PC-9 (cell line): ENCODE measurements at regions not wholly inside any gene's neighbourhood (a gene's known extent, or its start where the extent isn't known, plus 50 kb on each side); places are given as distances from the start of the nearest gene placed in this dataset.

Source experiments
- BruUV-seq: library from RNA; stranded (reverse); fragments of 400-500 nt; replicated peaks from 2 replicates; lab custom pipeline; 2021; lab: Mats Ljungman, UMichigan
- CTCF ChIA-PET: fragments of 300-600 bp; sonication (Branson Sonifier 250); formaldehyde crosslinking; loops from one replicate; lab custom pipeline; 2022; ENCODE audit warnings: antibody characterized with exemption; lab: Charles Lee
- POLR2A ChIA-PET: fragments of 300-600 bp; sonication (Branson Sonifier 250); formaldehyde crosslinking; loops from one replicate; lab custom pipeline; 2022; ENCODE audit warnings: antibody characterized with exemption; ENCODE audit not compliant: unreplicated experiment; lab: Charles Lee
- DNase-seq, 2 experiments: peaks; one replicate each; pipeline versions ENCODE4 v3.0.0 to v3.0.0-alpha.2; 2015 to 2022; ENCODE audit warnings: mixed read lengths in 1 of 2
- H2AFZ ChIP-seq: fragments of 200-600 bp; sonication (generic); 2 replicates; pipeline ENCODE4 v1.8.1; 2017; ENCODE audit warnings: antibody characterized with exemption
- H3F3A ChIP-seq: fragments of 200-600 bp; sonication (generic); 2 replicates; pipeline ENCODE4 v1.8.1; 2017; ENCODE audit warnings: antibody characterized with exemption, mild to moderate bottlenecking, low read depth; ENCODE audit not compliant: insufficient read depth
- H3K27ac ChIP-seq: fragments of 200-600 bp; sonication (generic); 2 replicates; pipeline ENCODE4 v1.6.1; 2016; ENCODE audit warnings: mixed run types
- H3K27me3 ChIP-seq: fragments of 200-600 bp; sonication (generic); 2 replicates; pipeline ENCODE4 v1.6.1; 2016; ENCODE audit warnings: low read depth, mixed run types; ENCODE audit not compliant: insufficient read depth
- H3K36me3 ChIP-seq: fragments of 200-600 bp; sonication (generic); 2 replicates; pipeline ENCODE4 v1.6.1; 2016; ENCODE audit warnings: low read depth, mixed run types
- H3K4me1 ChIP-seq: fragments of 200-600 bp; sonication (generic); replicated peaks from 2 replicates; pipeline ENCODE4 v1.6.1; 2016; ENCODE audit warnings: mixed run types; ENCODE audit not compliant: insufficient read depth
- H3K4me2 ChIP-seq: fragments of 200-600 bp; sonication (generic); 2 replicates; pipeline ENCODE4 v1.6.1; 2017; ENCODE audit warnings: mixed run types
- H3K4me3 ChIP-seq: fragments of 200-600 bp; sonication (generic); 2 replicates; pipeline ENCODE4 v1.6.1; 2016; ENCODE audit warnings: mixed run types
- H3K79me2 ChIP-seq: fragments of 200-600 bp; sonication (generic); 2 replicates; pipeline ENCODE4 v1.6.1; 2017; ENCODE audit warnings: low read depth, mixed run types
- H3K9me2 ChIP-seq: fragments of 200-600 bp; sonication (generic); 2 replicates; pipeline ENCODE4 v1.8.1; 2017; ENCODE audit warnings: mild to moderate bottlenecking; ENCODE audit not compliant: insufficient read depth
- H3K9me3 ChIP-seq: fragments of 200-600 bp; sonication (generic); 2 replicates; pipeline ENCODE4 v1.8.1; 2016; ENCODE audit warnings: low read depth; ENCODE audit not compliant: insufficient read depth
- H4K20me1 ChIP-seq: fragments of 200-600 bp; sonication (generic); 2 replicates; pipeline ENCODE4 v1.8.1; 2017; ENCODE audit not compliant: insufficient read depth
- EZH2 ChIP-seq: fragments of 200-600 bp; sonication (generic); IDR thresholded peaks from 2 replicates; pipeline ENCODE4 v1.8.0; 2017; ENCODE audit warnings: antibody characterized with exemption, low read depth
- intact Hi-C: fragments of 100-400 bp; cut with micrococcal nuclease; formaldehyde crosslinking; loops from one replicate; pipeline ENCODE4 v1.10.0; 2022; ENCODE audit not compliant: unreplicated experiment
- TF ChIP-seq, protein P1 (sequence below): fragments of 200-600 bp; sonication (generic); conservative IDR thresholded peaks from 2 replicates; pipeline ENCODE4 v1.6.1; 2017; ENCODE audit warnings: mixed run types, antibody characterized with exemption, mild to moderate bottlenecking, moderate library complexity

DNA sequence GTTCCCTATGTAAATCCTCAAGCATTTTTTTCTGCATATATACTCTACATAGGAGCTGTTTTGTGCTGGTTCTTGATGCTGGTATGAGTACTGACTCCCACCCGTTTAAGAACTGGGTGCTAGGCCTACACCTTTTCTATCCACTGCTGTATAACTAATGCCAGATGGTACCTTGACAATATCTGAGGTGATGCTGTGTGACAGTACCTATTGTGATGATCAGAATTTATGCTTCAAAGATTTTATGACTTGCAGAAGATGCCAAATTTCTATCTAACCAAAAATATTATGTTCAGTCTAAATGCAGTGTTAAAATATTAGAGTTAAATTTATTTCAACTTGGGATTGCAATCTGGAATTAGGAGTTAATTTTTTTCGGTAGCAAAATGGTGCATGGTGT, 272.3 kb upstream of the NOVA1 start:
- intact Hi-C loops: no loop called here
- DNase-seq: no peak

DNA sequence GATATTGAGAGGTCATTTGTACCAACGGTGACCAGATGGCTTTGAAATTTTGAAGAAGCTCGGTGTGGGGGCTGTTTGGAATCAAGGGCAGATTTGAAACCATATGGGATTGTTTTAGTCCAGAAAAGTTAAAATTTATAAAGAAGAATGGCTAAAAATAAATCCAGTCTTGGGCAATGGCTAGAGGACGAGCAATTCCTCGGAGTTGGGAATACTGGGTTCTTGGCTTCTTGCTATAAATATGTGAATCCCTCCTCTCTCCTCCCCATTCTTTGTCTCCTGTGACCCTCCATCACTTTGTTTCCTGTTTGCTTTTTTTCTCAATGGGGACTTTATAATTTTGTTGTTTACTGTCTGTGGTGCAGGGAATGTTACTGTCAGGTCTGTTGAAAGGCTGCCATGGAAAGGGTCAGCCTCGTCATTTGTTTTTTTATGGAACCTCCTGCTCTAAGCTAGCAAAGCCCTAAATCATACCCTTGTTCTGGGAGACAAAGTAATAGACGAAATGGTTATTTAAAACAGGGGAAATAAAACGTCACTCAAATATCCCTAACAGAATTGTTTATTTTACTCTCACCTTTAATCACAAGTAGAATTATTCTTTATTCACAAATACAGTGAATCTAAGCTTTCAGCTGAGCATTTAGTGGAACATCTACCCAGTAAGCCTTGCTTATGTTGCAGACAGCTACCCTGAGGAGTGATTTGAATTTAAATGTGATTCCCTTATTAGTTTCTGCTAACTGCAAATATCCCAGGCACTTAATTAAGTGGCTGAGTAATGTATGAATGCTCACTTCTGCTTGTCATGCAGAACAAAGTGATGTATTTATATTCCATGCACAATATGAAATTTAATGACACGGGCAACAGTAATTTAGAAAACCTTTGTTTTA, 273.1 kb upstream of the NOVA1 start:
- Histone ChIP-seq H3K36me3 (no peaks in the 10 kb centered on the region), H3K4me1 (no peaks in the 10 kb centered on the region), H3K4me3 (no peak overlapping the region), H3K27me3 (no peaks in the 10 kb centered on the region), H4K20me1 (no peaks in the 10 kb centered on the region), H3K9me3 (no peaks in the 10 kb centered on the region), H3K27ac (no peak overlapping the region), H3K9me2 (no peaks in the 10 kb centered on the region), H2AFZ (no peak overlapping the region), H3F3A (no peaks in the 10 kb centered on the region), H3K4me2 (no peak overlapping the region), H3K79me2 (no peaks in the 10 kb centered on the region)
- no TSS peak for BruUV-seq
- ChIA-PET CTCF (no interaction called here), POLR2A (no interaction called here)
- no peak for DNase-seq
- TF ChIP-seq, protein P1, sequence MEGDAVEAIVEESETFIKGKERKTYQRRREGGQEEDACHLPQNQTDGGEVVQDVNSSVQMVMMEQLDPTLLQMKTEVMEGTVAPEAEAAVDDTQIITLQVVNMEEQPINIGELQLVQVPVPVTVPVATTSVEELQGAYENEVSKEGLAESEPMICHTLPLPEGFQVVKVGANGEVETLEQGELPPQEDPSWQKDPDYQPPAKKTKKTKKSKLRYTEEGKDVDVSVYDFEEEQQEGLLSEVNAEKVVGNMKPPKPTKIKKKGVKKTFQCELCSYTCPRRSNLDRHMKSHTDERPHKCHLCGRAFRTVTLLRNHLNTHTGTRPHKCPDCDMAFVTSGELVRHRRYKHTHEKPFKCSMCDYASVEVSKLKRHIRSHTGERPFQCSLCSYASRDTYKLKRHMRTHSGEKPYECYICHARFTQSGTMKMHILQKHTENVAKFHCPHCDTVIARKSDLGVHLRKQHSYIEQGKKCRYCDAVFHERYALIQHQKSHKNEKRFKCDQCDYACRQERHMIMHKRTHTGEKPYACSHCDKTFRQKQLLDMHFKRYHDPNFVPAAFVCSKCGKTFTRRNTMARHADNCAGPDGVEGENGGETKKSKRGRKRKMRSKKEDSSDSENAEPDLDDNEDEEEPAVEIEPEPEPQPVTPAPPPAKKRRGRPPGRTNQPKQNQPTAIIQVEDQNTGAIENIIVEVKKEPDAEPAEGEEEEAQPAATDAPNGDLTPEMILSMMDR: no peak
- TF ChIP-seq EZH2: no peak
- intact Hi-C loops: no loop called here

More for the DNA sequence above, 272.3 kb upstream of the NOVA1 start:
- ChIA-PET CTCF (no interaction called here), POLR2A (no interaction called here)
- Histone ChIP-seq H3K9me3 (no peaks in the 10 kb centered on the region), H3K27ac (no peak overlapping the region), H3K79me2 (no peaks in the 10 kb centered on the region), H3K27me3 (no peaks in the 10 kb centered on the region), H3K4me3 (no peak overlapping the region), H2AFZ (no peak overlapping the region), H3F3A (no peaks in the 10 kb centered on the region), H3K4me1 (no peaks in the 10 kb centered on the region), H3K4me2 (no peak overlapping the region), H3K36me3 (no peaks in the 10 kb centered on the region), H3K9me2 (no peaks in the 10 kb centered on the region), H4K20me1 (no peaks in the 10 kb centered on the region)
- no peak for TF ChIP-seq EZH2
- no TSS peak for BruUV-seq

DNA sequence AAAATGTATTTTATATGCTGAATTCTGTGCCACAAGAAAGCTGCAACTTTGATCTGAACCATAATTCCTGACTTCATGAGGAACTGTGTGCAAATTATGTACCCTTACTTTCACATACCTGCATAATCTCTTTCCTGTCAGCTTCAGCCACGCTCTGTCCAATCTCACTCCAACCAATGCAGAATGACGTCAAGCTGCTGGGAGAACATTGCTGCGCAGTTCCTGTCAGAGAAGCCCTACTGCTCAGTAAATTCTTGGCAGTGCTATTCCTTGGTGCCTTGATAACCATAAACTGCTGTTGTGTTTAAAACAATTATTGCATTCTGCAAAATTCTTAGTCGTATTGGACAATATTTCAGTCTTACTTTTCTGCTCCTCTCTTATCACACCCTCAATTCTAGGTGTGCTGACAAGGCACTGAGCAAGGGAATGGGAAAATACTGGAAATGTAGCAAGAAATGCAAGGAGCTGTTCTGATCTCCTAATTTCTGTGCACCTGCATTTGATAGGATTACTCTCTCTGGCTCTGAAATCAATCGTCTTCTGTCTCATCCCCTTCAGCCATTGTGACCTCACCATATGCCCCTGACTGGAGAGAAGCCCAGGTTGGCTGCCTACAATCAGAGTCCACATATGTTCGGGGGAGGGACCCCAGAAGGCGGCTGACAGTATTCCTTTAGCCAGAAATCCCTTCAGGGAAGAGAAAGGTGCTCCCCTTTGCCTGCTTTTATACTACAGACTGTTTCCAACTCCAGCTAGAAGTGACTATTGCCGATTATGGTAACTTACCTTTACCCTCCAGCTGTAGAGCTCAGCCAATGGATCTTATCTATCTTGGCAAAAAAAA, 274.9 kb upstream of the NOVA1 start:
- no peaks in the 10 kb centered on the region for H3K9me2 ChIP-seq
- no peak overlapping the region for H3K4me3 ChIP-seq
- H4K20me1 ChIP-seq: no peaks in the 10 kb centered on the region
- no peak for TF ChIP-seq EZH2
- TF ChIP-seq, protein P1: no peak
- H3K9me3 ChIP-seq: no peaks in the 10 kb centered on the region
- no peak overlapping the region for H2AFZ ChIP-seq
- BruUV-seq: no TSS peak
- no peaks in the 10 kb centered on the region for H3K27me3 ChIP-seq
- H3K4me1 ChIP-seq: no peaks in the 10 kb centered on the region
- no peaks in the 10 kb centered on the region for H3F3A ChIP-seq
- ChIA-PET POLR2A (no interaction called here), CTCF (no interaction called here)
- no peak for DNase-seq
- no peaks in the 10 kb centered on the region for H3K36me3 ChIP-seq
- H3K79me2 ChIP-seq: no peaks in the 10 kb centered on the region
- intact Hi-C loops: no loop called here
- no peak overlapping the region for H3K4me2 ChIP-seq
- no peak overlapping the region for H3K27ac ChIP-seq
